Hematopoietic multipotent progenitor cell treated with erythropoietin and hydrocortisone succinate and interleukin-3 and kit ligand, for 15 days (in vitro differentiated cells): ENCODE measurements at regions not wholly inside any gene's neighbourhood (a gene's known extent, or its start where the extent isn't known, plus 50 kb on each side); places are given as distances from the start of the nearest gene placed in this dataset.

Experiments used
- DNase-seq: peaks from one replicate; pipeline ENCODE4 v3.0.0-alpha.2; 2015; ENCODE audit warnings: low spot score

DNA sequence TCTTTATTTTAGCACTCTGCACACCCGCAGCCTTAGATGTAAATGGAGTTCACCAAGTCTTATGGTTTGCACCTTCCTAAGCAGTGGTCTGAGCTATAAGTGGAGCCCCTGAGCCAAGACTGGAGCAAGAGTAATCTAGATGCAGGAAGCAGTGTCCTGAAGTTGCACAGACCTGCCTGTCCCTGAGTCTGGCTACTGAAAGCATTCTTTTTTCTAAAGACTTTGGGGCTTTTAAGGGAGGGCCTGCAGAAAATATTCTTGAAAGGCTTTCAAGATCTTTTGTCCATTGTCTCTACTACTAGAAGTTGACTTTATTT is 389.7 kb downstream of the KDM5D start:
- no peak for DNase-seq

DNA sequence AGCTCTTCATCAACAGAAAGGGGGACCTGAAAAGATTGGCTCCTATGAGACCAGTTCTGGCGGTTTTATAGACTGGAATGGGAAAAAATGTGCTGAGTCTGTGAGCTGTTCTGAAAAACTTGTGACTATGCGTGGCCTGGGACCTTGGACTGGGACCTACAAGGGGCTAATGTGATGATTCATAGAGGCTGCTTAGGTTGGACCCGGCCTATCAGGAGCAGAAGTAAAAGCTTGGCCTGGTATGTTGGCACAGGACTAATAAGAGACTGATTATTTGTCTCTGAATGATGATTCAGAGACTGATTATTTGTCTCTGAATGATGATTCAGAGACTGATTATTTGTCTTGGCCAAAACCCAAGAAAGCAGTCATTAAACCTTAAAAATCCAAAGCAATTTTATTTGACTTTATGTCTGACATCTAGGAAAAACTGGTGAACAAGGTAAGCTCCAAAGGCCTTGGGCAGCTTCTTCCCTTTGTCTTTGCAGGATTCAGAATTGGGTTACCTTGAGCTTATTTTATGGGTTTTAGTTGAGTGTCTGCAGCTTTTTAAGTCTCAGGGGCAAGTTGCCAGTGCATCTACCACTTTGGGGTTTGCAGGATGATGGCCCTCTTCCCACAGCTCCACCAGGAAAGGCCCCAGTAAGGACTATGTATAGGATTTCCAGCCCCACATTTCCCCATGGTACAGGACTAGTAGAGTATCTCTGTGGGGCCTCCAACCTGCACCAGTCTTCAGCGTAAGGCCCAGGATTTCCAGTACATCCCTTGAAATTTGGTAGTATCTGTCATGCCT is 390.3 kb downstream of the KDM5D start:
- no peak for DNase-seq

DNA sequence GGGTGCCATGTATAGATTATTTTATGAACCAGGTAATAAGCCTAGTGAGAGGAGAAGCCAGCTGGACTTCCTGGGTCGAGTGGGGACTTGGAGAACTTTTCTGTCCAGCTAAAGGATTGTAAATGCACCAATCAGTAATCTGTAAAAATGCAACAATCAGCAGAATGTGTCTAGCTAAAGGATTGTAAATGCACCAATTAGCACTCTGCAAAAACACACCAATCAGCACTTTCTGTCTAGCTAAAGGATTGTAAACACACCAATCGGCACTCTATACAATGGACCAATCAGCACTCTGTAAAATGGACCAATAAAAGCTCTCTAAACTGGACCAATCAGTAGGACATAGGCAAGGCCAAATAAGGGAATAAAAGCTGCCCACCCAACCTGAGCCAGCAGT is 392.9 kb downstream of the KDM5D start:
- DNase-seq: no peak

DNA sequence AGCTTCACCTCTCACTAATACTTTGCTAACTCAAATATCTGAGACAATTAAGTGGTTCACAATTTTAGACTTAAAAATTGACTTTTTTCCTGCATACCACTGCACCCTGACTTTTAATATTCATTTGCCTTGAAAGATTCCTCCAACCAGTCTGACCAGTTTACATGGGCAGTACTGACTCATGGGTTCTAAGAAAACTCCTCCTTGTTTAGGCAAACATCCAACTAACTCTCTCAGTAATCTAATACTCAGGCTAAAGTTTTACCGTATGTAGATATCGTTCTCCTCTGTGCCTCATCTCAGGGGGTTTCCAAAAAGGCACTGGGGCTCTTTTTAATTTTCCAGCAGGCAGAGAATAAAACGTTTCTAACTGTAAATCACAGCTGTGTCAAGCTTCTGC is 422.8 kb downstream of the KDM5D start:
- DNase-seq: no peak

DNA sequence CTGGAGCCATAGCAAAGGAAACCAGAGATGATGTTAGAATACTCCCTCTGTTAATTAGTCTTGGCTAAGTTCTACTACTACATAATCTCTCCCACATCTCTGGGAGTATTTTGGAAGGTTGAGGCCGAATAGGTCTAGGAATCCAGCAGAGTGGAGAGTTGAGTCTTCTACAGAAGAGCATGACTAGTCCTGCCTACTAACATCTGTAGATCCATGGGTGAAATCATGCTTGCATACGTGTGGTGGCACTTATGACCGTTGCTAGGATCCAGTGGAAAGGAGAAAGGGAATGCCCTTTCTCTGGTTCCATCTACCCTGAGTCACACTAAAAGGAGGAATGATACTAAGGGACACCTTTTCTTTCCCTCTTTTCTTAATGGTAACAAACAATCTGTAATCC is 425.4 kb downstream of the KDM5D start:
- DNase-seq: no peak

DNA sequence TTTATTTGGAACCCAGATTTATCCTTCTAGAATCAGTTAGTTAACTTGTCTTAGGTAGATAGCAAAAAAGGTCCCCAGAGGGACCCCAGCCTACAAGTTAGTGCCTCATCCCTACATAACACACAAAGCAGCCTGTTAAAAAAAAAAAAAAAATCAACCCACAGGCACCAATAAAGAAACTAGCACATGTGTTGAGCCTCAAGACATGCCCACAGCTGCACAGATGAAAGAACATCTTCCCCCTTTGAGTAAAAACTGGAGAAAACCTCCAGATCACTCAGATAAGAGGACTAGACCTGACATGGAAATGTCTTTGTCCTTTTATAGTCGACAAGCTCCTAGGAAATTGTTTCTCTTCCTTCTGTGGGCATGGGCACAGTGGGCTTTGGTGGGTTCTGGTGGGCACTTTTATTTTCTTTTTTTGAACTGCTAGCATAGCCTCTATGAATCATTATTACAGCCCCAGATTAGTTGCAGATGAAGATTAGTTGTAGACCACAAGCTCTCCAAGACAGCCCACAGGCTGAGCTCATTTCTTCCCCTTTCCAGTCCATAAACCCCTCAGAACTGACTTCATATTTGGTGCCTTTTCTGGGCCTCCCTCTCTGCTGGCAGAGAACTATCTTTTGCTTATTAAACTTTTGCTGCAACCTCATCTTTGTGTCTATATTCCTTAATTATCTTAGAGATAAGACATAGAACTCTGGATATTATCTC is 427.1 kb downstream of the KDM5D start:
- DNase-seq: no peak

DNA sequence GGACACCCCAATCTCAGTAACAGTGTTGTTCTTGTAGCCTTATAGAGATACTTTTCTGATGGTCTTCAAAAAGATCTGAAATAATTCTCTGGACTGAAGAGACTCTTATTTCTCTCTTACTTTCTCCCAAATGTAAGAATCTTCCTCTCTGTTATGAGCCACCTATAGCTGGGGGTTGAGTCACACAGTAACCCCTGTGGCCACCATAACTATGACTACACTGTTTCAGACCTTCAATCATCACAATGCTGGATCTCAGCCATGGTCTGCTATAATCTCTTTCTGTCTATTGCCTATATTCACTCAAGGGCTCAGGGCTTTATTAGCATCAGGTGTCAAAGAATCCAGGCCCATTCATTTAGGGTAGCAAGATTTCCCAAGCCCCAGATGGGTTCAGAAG is 436.9 kb downstream of the KDM5D start:
- no peak for DNase-seq

DNA sequence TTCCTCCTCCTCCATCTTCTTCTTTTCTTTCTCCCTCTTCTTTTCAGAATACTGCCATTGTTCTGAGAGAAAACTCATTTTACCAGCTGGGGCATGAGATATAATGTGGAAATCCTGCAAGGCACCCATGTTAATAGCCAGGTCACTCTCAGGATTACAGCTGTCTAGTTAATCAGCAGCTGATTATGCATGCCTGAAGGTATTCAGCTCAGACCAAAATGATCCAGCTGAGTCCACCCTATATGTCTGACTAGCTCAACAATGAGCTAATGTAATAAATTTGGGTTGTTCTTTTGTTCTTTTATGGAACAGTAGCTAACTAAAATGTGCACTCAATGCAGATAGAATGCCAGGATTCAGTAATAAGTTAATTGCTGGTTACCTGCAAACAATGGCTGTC is 441.4 kb downstream of the KDM5D start:
- DNase-seq: no peak

DNA sequence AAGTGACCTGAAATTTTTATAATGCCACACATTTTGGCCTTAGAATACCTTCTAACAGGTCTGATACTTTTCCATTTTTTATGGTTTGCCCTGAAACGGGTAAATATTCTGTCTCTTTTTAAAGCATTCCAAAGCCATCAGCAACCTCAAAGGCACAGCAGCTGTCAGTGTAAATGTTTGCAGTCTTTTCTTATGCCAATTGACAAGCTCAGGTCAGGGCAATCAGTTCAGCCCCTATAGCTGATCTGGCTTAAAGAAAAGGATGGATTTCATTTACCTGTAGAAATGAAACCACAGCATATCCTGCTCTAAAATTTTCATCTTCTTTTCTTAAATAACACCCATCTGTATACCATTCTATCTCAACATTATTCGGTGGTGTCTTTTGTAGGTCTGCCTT is 453.6 kb downstream of the KDM5D start:
- DNase-seq: no peak

DNA sequence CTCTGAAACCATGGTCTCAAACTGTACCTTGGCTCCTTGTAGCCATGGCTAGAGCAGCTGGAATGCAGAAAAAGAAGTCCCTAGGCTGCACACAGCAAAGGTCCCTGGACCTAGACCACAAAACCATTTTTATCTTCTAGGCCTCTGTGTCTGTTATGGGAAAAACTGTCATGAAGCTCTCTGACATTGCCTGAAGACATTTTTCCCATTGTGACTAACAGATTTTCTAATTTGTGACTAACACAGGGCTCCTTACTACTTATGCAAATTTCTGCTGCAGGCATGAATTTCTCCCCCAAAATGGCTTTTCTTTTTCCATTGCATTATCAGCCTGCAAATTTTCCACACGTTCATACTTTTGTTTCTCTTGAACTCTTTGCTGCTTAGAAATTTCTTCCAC is 470.4 kb downstream of the KDM5D start:
- no peak for DNase-seq

DNA sequence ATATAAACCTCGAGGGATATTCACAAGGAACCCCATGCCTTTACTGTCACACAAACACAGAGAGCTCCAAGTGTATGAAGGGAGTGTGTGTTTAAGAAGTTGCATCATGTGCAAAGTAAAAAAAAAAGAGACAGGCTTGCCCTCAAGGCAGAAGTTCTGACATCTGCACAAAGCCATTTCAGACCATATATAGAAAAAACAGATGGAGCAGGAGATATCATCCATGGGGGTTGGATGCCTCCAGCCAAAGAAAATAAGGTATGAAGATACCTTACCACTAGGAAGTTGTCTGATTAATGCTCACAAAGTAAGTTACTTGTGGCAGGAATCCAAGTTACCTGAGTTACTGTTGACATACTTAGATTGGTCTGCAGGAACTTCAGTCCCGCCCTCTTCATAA is 476.2 kb downstream of the KDM5D start:
- no peak for DNase-seq

DNA sequence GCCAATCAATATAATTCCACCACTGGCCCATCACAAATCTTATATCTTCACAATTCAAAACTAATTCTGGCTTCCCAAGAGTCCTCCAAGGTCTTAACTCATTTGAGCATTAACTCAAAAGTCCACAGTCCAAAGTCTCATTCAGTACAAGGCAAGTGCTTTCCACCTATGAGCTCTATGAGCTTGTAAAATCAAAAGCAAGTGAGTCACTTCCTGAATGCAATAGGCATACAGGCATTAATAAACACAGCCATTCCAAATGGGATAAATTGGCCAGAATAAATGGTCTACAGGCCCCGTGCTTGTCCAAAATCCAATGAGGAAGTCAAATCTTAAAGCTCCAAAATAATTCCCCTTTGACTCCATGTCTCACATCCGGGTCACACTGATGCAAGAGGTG is 479.1 kb downstream of the KDM5D start:
- DNase-seq: no peak

DNA sequence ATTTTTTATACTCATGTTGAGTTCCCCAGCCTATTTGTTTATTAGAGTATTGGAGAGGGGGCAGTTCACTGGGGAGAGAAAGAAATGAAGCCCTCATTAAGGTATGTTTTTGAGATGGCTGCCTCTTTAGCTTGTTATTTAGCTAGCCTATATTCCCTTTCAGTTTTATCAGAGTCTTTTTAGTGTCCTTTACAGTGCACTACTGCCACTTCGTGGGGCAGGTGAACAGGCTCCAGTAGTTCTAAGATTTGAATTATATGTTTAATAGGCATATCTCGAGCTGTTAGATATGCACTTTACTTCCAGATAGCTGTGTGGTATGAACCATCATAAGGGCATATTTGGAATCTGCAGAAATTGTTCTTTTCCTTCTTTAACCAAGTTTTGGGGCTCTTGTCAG is 482.2 kb downstream of the KDM5D start:
- DNase-seq: no peak

DNA sequence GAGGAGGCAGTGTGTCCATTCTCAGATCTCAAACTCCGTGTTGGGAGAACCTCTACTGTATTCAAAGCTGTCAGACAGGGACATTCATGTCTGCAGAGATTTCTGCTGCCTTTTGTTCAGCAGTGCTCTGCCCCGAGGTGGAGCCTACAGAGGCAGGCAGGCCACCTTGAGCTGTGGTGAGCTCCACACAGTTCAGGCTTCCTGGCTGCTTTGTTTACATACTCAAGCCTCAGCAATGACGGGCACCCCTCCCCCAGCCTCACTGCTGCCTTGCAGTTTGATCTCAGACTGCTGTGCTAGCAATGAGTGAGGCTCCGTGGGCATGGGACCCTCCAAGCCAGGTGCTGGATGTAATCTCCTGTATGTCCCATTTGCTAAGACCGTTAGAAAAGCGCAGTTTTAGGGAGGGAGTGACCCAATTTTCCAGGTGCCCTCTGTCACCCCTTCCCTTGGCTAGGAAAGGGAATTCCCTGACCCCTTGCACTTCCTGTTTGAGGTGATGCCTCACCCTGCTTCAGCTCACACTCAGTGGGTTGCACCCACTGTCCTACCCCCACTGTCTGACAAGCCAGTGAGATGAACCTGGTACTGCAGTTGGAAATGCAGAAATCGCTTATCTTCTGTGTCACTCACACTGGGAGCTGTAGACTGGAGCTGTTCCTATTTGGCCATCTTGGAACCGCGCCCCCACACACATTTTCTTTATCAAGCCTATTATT is 458.9 kb upstream of the HSFY2 start:
- DNase-seq: no peak

DNA sequence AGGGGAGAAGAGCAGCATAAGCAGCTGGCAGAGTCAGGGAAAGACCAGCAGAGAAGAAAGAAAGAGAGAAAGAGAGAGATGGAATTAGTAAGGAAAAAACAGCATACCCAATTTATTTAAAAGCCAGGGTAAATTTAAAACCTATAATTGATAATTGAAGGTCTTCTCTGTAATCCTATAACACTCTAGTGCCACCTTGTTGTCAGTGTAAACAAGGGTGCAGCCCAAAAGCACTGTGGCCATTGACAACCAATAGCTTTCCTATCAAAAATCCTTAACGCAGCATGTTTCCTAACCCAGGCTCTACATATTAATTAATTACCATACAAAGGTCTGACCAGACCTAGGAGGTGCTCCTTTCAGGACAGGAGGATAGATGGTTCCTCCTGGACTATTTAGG is 447.2 kb upstream of the HSFY2 start:
- no peak for DNase-seq

DNA sequence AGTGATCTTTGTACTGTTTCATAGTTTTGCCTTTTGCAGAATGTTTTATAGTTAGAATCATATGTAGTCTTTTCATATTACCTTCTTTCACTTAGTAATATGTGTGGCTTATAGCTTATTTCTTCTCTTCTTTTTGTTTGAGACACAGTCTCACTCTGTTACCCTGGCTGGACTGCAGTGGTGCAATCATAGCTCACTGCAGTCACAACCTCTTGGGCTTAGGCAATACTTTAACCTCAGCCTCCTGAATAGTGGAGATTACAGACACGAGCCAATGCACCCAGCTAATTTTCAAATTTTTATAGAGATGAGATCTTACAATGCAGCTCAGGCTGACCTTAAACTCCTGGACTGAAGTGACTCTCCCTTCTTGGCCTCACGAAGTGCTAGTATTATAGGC is 435.4 kb upstream of the HSFY2 start:
- no peak for DNase-seq

DNA sequence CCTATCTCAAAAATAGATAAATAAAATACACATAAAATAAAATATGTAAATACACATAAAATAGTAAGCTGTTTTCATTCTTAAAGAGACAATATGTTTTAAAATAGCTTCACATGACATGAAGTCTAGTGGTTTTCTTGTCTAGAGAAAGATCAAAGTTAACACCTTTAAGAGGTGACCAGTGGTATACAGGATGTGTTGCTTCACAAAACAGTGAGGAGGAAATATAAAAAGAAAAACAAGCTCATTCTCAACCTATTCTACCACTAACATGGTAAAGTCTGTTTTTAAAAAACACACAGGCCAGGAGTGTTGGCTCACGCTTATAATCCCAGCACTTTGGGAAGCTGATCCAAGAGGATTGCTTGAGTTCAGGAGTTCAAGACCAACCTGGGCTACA is 433.5 kb upstream of the HSFY2 start:
- DNase-seq: no peak

DNA sequence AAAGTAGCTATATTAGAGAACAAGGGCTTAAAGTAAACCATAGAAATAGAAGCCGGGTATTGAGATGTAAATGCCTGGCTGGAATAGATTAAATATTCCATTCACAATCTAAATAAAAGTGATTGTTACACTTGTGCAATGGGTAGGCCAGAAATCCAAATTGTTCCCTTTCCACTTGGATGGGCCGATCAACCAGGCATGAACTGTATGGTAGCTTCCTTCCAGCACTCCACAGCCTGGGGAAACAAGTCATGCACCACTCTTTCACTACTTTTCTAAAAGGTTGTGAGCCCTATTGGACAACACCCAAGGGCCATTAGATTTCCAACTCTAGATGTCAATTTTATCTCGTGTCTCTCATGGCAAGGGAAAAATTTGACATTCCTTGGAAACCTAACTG is 407.3 kb upstream of the HSFY2 start:
- DNase-seq: no peak

DNA sequence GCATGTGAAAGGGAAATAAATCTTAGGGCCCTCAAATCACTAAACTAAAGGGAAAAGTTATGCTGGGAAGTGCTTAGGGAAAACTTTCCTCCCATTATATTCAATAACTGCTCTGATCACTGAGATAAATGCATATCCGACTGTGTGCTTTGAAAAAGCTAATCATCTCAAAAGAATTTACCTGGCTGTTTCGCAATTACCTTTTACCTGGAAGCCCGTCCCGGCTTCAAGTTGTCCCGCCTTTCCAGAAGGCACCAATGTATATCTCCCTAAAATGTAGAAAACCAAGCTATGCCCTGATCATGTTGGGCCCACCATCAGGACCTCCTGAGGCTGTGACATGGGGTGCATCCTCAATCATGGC is 394.6 kb upstream of the HSFY2 start:
- DNase-seq: no peak

DNA sequence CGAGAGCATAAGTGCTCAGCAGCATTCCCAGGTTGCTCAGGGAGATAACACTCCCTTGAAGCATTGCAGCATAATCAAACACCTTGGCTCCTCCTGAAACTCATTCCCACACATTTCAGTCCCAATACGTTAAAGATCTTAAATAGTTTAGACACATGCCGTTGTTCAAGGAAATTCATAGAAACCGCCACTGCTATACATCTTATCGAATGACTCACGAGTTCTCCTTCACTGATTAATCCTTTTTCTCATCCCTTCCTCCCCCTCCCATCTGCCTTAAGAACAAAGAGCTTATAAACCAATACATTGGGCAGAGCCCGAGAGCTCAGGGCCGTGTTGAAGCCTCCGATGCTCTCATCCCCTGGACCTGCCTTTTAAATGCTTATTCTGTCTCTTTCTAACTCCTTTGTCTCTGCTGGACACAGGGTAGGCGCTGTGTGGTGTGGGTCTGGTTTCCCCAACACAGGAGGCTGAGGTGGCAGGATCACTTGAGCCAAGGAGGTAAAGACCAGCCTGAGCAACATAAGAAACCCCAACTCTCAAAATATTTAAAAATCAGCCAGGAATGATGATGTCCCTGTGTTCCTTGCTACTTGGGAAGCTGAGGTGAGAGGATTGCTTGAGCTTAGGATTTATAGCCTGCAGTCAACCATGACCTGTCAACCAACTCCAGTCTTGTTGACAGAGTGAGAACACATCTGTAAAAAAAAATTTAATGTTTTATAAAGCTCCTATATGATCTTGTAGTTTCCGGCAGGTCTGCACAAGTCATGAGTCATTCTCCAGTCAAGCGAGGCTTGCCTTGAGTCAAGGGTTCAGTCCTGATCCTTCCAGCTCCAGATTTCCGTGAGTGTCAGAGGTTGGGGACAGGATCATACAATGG is 394.0 kb upstream of the HSFY2 start:
- no peak for DNase-seq

DNA sequence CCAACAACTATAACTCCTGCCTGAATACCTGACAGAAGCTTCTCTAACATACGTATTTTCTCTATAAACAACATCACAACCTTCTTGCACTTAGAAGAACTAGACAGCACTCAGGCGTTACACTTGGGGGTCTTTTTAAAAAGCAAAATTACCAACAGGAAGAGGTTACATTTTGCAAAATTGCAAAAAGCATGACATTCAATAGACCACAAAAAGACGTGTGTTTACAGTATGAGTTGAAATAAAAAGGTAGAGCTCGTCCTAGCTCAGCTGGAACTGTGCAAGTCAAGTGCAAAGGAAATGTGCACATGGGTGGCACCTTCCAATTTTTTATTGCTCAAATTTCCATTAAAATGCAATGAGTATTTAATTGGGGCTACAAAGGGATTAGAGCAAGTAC is 375.2 kb upstream of the HSFY2 start:
- DNase-seq: no peak

DNA sequence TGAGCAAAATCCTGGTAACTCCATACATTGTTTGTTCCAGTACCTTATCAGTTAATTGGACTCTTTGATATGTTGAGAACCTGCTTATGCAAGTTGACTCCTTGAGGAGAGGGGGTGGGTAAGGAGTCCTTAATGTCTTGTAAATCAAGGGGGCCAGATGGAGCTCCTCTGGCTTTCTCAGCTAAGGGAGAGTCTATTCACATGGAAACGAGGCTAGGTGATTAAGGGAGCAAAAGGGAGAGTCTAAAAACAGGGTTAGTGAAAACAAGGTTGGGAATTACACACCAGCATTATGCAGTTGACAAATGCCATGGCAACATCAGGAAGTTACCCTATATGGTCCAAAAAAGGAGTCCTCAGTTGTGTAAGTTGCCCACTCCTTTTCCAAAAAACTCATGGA is 372.8 kb upstream of the HSFY2 start:
- no peak for DNase-seq

DNA sequence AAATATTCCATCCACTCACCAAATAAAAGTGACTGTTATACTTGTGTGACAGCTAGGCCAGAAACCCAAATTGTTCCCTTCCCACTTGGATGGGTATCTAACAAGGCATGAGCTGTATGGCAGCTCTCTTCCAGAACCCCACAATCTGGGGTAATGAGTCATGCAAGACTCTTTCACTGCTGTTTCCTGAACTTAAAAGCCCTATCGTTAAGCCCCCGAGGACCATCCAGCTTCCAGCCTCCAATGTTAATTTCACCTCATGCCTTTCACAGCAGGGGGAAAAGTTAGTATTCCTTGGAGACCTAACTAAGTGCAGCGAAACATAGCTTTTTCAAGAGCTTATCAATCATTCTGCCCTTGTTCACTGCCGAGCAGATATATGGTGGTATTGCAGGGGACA is 368.6 kb upstream of the HSFY2 start:
- DNase-seq: no peak
